WTC11 (cell line): ENCODE measurements at regions not wholly inside any gene's neighbourhood (a gene's known extent, or its start where the extent isn't known, plus 50 kb on each side); places are given as distances from the start of the nearest gene placed in this dataset.

Experiments used
- ATF1 ChIP-seq: sonication (generic); formaldehyde crosslinking; IDR thresholded peaks from 2 replicates; pipeline ENCODE4 v1.8.1; 2023; ENCODE audit warnings: mild to moderate bottlenecking, moderate library complexity, missing genetic modification reagents
- ATF6 ChIP-seq: sonication (generic); formaldehyde crosslinking; IDR thresholded peaks from 2 replicates; pipeline ENCODE4 v1.8.1; 2023; ENCODE audit warnings: mild to moderate bottlenecking, missing genetic modification reagents
- CTCF ChIP-seq: fragments of 200-600 bp; IDR thresholded peaks from 2 replicates; pipeline ENCODE4 v1.8.0; 2022; ENCODE audit warnings: antibody characterized with exemption
- GRHL2 ChIP-seq: fragments of 250-450 bp; sonication (Bioruptor Pico); IDR thresholded peaks from 2 replicates; pipeline ENCODE4 v1.8.0; 2022; ENCODE audit warnings: mild to moderate bottlenecking, moderate library complexity; ENCODE audit not compliant: insufficient replicate concordance, severe bottlenecking
- KAT7 ChIP-seq: sonication (generic); formaldehyde crosslinking; IDR thresholded peaks from 2 replicates; pipeline ENCODE4 v1.8.1; 2023; ENCODE audit warnings: missing genetic modification reagents, mild to moderate bottlenecking, borderline replicate concordance
- NFYB ChIP-seq: sonication (generic); formaldehyde crosslinking; conservative IDR thresholded peaks from 2 replicates; pipeline ENCODE4 v1.8.0; 2022; ENCODE audit warnings: low read depth, missing genetic modification reagents
- NR2C2 ChIP-seq: sonication (generic); formaldehyde crosslinking; IDR thresholded peaks from 2 replicates; pipeline ENCODE4 v1.8.0; 2022; ENCODE audit warnings: mild to moderate bottlenecking, missing genetic modification reagents
- NR3C1 ChIP-seq: sonication (generic); formaldehyde crosslinking; conservative IDR thresholded peaks from 2 replicates; pipeline ENCODE4 v1.8.1; 2023; ENCODE audit warnings: low read depth, mild to moderate bottlenecking, missing genetic modification reagents
- SP1 ChIP-seq: sonication (generic); formaldehyde crosslinking; conservative IDR thresholded peaks from 2 replicates; pipeline ENCODE4 v1.8.1; 2022; ENCODE audit warnings: missing genetic modification reagents
- USF1 ChIP-seq: sonication (generic); formaldehyde crosslinking; IDR thresholded peaks from 2 replicates; pipeline ENCODE4 v1.8.0; 2022; ENCODE audit warnings: mild to moderate bottlenecking, missing genetic modification reagents
- TF ChIP-seq, protein P1 (sequence below): sonication (generic); formaldehyde crosslinking; IDR thresholded peaks from 2 replicates; pipeline ENCODE4 v1.8.1; 2022; ENCODE audit warnings: mild to moderate bottlenecking, missing genetic modification reagents, moderate library complexity, borderline replicate concordance

DNA sequence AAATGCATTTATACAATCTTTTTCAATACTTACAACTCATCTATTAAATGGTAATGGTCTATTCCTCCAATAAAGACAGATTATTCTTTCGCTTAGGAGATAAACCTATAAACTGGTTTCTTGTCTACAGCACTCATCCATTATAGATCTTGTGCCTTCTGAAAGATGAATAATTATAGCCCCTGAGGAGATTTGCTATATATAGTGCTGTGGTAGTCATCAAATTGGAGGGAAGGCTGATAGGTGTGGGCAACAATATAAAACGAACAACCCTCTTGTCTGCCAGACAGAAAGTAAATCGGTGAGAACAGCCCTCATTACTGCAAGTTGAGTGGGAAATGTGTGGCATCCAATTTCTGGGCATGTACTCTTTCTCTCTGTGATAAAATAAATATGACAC, 292.5 kb upstream of the CNR1 start:
- TF ChIP-seq CTCF (no peak), ATF6 (no peak), ATF1 (CRISPR knock-in tag) (no peak), NFYB (CRISPR knock-in tag) (no peak), USF1 (CRISPR knock-in tag) (no peak), GRHL2 (no peak), KAT7 (CRISPR knock-in tag) (no peak), NR2C2 (CRISPR knock-in tag) (no peak), NR3C1 (CRISPR knock-in tag) (no peak), SP1 (CRISPR knock-in tag) (no peak)
- TF ChIP-seq, protein P1, sequence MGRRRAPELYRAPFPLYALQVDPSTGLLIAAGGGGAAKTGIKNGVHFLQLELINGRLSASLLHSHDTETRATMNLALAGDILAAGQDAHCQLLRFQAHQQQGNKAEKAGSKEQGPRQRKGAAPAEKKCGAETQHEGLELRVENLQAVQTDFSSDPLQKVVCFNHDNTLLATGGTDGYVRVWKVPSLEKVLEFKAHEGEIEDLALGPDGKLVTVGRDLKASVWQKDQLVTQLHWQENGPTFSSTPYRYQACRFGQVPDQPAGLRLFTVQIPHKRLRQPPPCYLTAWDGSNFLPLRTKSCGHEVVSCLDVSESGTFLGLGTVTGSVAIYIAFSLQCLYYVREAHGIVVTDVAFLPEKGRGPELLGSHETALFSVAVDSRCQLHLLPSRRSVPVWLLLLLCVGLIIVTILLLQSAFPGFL (CRISPR knock-in tag): no peak
